ENCODE measurements at regions not wholly inside any gene's neighbourhood (a gene's known extent, or its start where the extent isn't known, plus 50 kb on each side); places are given as distances from the start of the nearest gene placed in this dataset.

DNA sequence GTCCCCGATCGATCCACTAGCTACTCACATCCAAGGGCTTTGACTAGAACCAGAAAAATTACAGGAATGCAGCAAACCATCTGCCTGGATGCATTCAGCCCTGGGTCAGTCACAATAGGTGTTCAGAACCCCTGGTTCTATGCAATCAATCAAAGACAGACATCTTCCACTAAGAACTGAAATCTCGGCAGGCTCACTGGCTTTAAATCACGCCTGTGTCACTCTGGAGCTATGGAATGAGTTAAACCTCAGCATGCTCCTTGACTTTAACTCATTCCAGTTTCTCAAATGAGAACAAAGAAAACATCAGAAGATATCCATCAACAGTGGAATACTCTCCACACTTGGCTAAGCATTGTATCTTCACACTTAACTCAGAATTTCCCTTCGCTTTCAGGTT, 68.1 kb upstream of the SPTBN1 start:
- 89 to 92% methylated on average over 5 of the region's 5 CpGs for WGBS, 2 donors
- H3K4me1 ChIP-seq, result peaks cover 0 to 13% (median 4%) of the 10 kb centered on the region in 4 donors
- TF ChIP-seq POLR2A (IDR thresholded peaks at IDR 0.05), result no peak

DNA sequence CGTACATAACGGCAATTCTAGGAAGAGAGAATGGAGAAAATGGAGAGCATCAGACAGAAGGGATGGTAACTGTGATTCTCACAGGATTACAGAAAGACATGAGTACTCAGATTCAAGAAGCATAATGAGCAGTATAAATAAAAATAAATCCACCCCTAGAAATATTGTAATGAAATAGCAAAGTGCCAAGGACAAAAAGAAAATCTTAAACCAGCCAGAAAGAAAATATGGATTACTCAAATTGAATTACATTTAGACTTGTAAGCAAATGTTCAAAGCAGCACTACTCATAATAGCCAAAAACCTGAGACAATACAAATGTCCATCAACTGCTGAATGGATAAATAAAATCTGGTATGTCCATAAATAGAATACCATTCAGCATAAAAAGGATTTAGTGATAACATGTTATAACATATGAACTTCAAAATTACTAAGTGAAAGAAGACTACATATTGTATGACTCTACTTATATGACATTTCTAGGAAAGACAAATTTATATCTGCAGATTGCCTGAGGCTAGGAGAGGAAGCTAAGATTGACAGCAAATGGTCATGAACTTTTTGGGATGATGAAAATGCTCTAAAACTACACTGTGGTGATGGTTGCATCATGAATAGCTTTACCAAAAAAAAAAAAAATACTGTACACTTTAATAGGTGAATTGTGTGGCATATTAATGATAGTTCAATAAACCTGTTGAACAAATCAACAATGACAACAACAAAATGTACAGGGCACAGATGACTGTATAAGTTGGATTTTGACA, 63.4 kb upstream of the SPTBN1 start:
- Histone ChIP-seq H3K4me1 (peaks cover 0 to 8% (median under 1%) of the 10 kb centered on the region in 4 donors), H3K4me3 (no peak overlapping the region), H3K27ac (no peak overlapping the region), H3K36me3 (no peaks in the 10 kb centered on the region), H3K27me3 (no peaks in the 10 kb centered on the region), H3K9me3 (no peaks in the 10 kb centered on the region)
- intact Hi-C loops (cut with DNase I), result no loop called here
- no peak for DNase-seq
- TF ChIP-seq EP300 (IDR thresholded peaks at IDR 0.05) (no peak), POLR2AphosphoS5 (IDR thresholded peaks at IDR 0.05) (no peak), POLR2A (IDR thresholded peaks at IDR 0.05) (no peak)
- TF ChIP-seq, protein P1, sequence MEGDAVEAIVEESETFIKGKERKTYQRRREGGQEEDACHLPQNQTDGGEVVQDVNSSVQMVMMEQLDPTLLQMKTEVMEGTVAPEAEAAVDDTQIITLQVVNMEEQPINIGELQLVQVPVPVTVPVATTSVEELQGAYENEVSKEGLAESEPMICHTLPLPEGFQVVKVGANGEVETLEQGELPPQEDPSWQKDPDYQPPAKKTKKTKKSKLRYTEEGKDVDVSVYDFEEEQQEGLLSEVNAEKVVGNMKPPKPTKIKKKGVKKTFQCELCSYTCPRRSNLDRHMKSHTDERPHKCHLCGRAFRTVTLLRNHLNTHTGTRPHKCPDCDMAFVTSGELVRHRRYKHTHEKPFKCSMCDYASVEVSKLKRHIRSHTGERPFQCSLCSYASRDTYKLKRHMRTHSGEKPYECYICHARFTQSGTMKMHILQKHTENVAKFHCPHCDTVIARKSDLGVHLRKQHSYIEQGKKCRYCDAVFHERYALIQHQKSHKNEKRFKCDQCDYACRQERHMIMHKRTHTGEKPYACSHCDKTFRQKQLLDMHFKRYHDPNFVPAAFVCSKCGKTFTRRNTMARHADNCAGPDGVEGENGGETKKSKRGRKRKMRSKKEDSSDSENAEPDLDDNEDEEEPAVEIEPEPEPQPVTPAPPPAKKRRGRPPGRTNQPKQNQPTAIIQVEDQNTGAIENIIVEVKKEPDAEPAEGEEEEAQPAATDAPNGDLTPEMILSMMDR (IDR thresholded peaks at IDR 0.05), result no peak
- WGBS, 2 donors, result 98 to 99% methylated on average over 2 of the region's 2 CpGs

More for the DNA sequence above, 68.1 kb upstream of the SPTBN1 start:
- Histone ChIP-seq H3K9me3 (no peaks in the 10 kb centered on the region), H3K36me3 (no peaks in the 10 kb centered on the region), H3K27me3 (no peaks in the 10 kb centered on the region), H3K4me3 (no peak overlapping the region), H3K27ac (peak overlapping the region in 3 of 4 donors; percentile 21 to 73 (median 46))
- intact Hi-C loops (cut with DNase I), result no loop called here
- DNase-seq, result no peak

DNA sequence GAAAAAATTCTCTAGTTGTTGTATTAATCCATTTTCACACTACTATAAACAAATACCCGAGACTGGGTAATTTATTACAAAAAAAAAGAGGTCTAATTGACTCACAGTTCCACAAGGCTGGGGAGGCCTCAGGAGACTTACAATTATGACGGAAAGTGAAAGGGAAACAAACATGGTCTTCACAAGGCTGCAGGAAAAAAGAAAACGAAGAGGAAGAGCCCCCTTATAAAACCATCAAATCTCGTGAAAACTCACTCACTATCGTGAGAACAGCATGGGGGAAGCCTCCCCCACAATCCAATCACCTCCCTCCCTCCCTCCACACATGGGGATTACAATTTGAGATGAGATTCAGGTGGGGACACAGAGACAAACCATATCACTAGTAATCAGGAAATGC, 61.7 kb upstream of the SPTBN1 start:
- DNase-seq, result no peak
- 31 to 40% methylated on average over 5 of the region's 5 CpGs for WGBS, 2 donors
- peaks cover 0 to 4% (median 0%) of the 10 kb centered on the region in 4 donors for H3K4me1 ChIP-seq

DNA sequence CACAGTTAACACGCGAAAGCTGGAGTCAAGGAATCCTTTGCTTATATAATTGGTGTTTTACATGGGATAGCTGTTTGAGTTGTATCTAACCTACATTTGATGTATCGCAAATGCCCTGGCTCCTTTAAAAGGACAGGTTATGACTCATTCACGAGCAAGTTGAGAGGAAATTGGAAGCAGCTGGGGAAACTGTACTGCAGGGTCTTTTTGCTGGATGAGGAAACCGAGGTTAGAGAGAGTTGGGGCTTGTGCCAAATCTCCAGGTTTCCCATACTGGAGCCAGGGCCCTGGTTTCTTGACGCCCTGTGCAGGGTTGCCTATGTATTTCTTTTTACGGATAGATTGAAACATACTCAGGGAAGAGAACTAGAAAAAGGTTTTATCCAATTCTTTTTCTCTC, 60.0 kb upstream of the SPTBN1 start:
- 86 to 87% methylated on average over 7 of the region's 7 CpGs for WGBS, 2 donors
- TF ChIP-seq POLR2A (IDR thresholded peaks at IDR 0.05) (no peak), POLR2AphosphoS5 (IDR thresholded peaks at IDR 0.05) (no peak), EP300 (IDR thresholded peaks at IDR 0.05) (no peak)
- TF ChIP-seq, protein P1 (IDR thresholded peaks at IDR 0.05), result no peak
- no peak for DNase-seq
- H3K27ac ChIP-seq, result no peak overlapping the region
- intact Hi-C loops (cut with DNase I), result no loop called here
- no peak overlapping the region for H3K4me3 ChIP-seq
- no peaks in the 10 kb centered on the region for H3K4me1 ChIP-seq
- H3K9me3 ChIP-seq, result no peaks in the 10 kb centered on the region
- no peaks in the 10 kb centered on the region for H3K27me3 ChIP-seq
- no peaks in the 10 kb centered on the region for H3K36me3 ChIP-seq

More for the DNA sequence above, 61.7 kb upstream of the SPTBN1 start:
- no peak for TF ChIP-seq POLR2A (IDR thresholded peaks at IDR 0.05)
- no peak for TF ChIP-seq EP300 (IDR thresholded peaks at IDR 0.05)
- no peak for TF ChIP-seq POLR2AphosphoS5 (IDR thresholded peaks at IDR 0.05)
- TF ChIP-seq, protein P1 (IDR thresholded peaks at IDR 0.05), result no peak
- Histone ChIP-seq H3K27me3 (no peaks in the 10 kb centered on the region), H3K4me3 (no peak overlapping the region), H3K27ac (peak overlapping the region in 1 of 4 donors; percentile 18), H3K9me3 (no peaks in the 10 kb centered on the region), H3K36me3 (no peaks in the 10 kb centered on the region)
- intact Hi-C loops (cut with DNase I), result no loop called here

DNA sequence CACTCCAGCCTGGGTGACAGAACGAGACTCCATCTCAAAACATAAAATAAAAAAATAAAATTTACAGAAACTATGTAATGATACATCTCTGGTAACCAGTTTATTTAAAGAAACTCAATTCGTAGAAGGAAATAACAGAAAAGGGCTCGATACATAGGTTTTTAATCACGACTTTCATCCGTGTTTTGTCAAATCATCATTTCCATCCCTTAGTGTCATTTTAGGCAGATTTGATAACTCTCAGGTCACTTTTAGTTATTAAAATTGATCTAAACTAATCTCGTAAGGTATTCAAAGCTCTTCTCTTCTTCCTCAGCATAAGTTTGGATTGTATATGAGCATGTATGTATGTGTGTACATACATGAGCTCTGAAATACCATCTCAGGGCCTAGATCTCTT, 59.3 kb upstream of the SPTBN1 start:
- intact Hi-C loops (cut with DNase I), result no loop called here
- no peaks in the 10 kb centered on the region for H3K9me3 ChIP-seq
- H3K27me3 ChIP-seq, result no peaks in the 10 kb centered on the region
- WGBS, 2 donors, result 96% methylated on average over 6 of the region's 6 CpGs
- TF ChIP-seq POLR2AphosphoS5 (IDR thresholded peaks at IDR 0.05) (no peak), POLR2A (IDR thresholded peaks at IDR 0.05) (no peak), EP300 (IDR thresholded peaks at IDR 0.05) (no peak)
- TF ChIP-seq, protein P1 (IDR thresholded peaks at IDR 0.05), result no peak
- no peak overlapping the region for H3K27ac ChIP-seq
- H3K4me3 ChIP-seq, result no peak overlapping the region
- DNase-seq, result no peak
- H3K36me3 ChIP-seq, result no peaks in the 10 kb centered on the region
- H3K4me1 ChIP-seq, result no peaks in the 10 kb centered on the region

Measured in sigmoid colon (tissue), 6 donors.